GM12878 (cell line): ENCODE measurements at regions not wholly inside any gene's neighbourhood (a gene's known extent, or its start where the extent isn't known, plus 50 kb on each side); places are given as distances from the start of the nearest gene placed in this dataset.

Experiments
- BCLAF1 ChIP-seq: fragments of 450-650 bp; IDR thresholded peaks from 2 replicates; pipeline ENCODE4 v1.6.1; 2017; ENCODE audit warnings: antibody characterized with exemption, mild to moderate bottlenecking, moderate library complexity
- CTCF ChIP-seq, 3 experiments: IDR thresholded peaks in 2 of 3; conservative IDR thresholded peaks in 1 of 3; 2 replicates each; pipeline ENCODE4 v1.5.1; 2011; ENCODE audit warnings: low read depth in 3 of 3, low read length in 3 of 3, mild to moderate bottlenecking in 3 of 3, control low read depth in 2 of 3, moderate library complexity in 2 of 3, inconsistent platforms in 1 of 3, mixed read lengths in 1 of 3; ENCODE audit not compliant: control insufficient read depth in 2 of 3, insufficient read depth in 1 of 3; ENCODE audit errors: extremely low read depth in 1 of 3
- EP300 ChIP-seq, 2 experiments: fragments of 150-350 bp in 1 of 2; IDR thresholded peaks; 2 replicates each; pipeline ENCODE4 v1.6.1; 2011 to 2012; ENCODE audit warnings: low read depth in 2 of 2, low read length in 2 of 2, borderline replicate concordance in 1 of 2, improper control_type of control experiment in 1 of 2, inconsistent platforms in 1 of 2; ENCODE audit not compliant: control insufficient read depth in 1 of 2
- IRF3 ChIP-seq: fragments of 450-650 bp; IDR thresholded peaks from 2 replicates; pipeline ENCODE4 v1.6.1; 2014; ENCODE audit warnings: mild to moderate bottlenecking
- KAT2A ChIP-seq: conservative IDR thresholded peaks from 2 replicates; pipeline ENCODE4 v1.6.1; 2011; ENCODE audit warnings: low read depth, low read length; ENCODE audit not compliant: control insufficient read depth
- MTA2 ChIP-seq: fragments of 450-650 bp; IDR thresholded peaks from 2 replicates; pipeline ENCODE4 v1.6.1; 2016; ENCODE audit warnings: low read depth, mild to moderate bottlenecking, moderate library complexity
- MXI1 ChIP-seq: fragments of 150-350 bp; IDR thresholded peaks from 2 replicates; pipeline ENCODE4 v1.6.1; 2011; ENCODE audit warnings: low read depth, mild to moderate bottlenecking, inconsistent platforms, low read length, improper control_type of control experiment
- POLR2A ChIP-seq: IDR thresholded peaks from 2 replicates; pipeline ENCODE4 v1.6.1; 2011; ENCODE audit warnings: low read depth, mild to moderate bottlenecking, low read length
- RAD21 ChIP-seq: IDR thresholded peaks from 2 replicates; pipeline ENCODE4 v1.6.1; 2011; ENCODE audit warnings: mild to moderate bottlenecking, low read depth, low read length, moderate library complexity; ENCODE audit not compliant: insufficient read depth
- RFX5 ChIP-seq: IDR thresholded peaks from 2 replicates; pipeline ENCODE4 v1.6.1; 2011; ENCODE audit warnings: low read depth, low read length, improper control_type of control experiment
- SMC3 ChIP-seq: IDR thresholded peaks from 2 replicates; pipeline ENCODE4 v1.6.1; 2011; ENCODE audit warnings: low read length, improper control_type of control experiment, borderline replicate concordance
- TAF1 ChIP-seq: IDR thresholded peaks from 2 replicates; pipeline ENCODE4 v1.6.1; 2011; ENCODE audit warnings: mild to moderate bottlenecking, low read depth, low read length, borderline replicate concordance
- TCF7 ChIP-seq: IDR thresholded peaks from 2 replicates; pipeline ENCODE4 v1.6.1; 2014; ENCODE audit warnings: antibody characterized with exemption, borderline replicate concordance
- YBX1 ChIP-seq: fragments of 450-650 bp; IDR thresholded peaks from 2 replicates; pipeline ENCODE4 v1.6.1; 2016; ENCODE audit warnings: antibody characterized with exemption

DNA sequence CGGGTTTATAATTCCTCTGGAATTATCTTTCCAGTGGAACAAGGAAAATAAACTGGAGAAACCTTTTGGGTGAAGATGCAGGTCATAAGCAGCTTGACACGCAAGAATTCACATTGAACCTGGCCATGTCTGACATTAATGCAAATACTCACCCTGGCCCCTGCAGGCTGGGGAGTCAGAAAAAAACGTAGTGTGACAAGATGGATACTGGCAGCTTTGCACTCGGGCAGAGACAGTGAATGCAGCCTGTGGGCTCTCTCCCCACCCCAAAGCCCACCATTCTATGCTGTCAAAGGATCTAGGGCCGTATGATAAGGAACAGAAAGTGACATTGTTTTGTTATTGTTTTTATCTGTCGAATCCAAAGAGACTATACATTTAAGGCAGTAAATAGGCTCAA is 223.1 kb downstream of the RBM43 start:
- TF ChIP-seq KAT2A = no peak
- no peak for TF ChIP-seq TCF7
- no peak for TF ChIP-seq CTCF (IDR thresholded peaks at IDR 0.05 in 2 of 3, conservative IDR thresholded peaks at IDR 0.05 in 1 of 3; ENCODE audit: control insufficient read depth in 2 of 3, extremely low read depth in 1 of 3, insufficient read depth in 1 of 3, low read depth in 3 of 3, low read length in 3 of 3)
- no peak for TF ChIP-seq POLR2A
- TF ChIP-seq YBX1 = no peak
- TF ChIP-seq MTA2 = no peak
- TF ChIP-seq RFX5 = no peak
- TF ChIP-seq MXI1 = no peak
- no peak for TF ChIP-seq SMC3
- TF ChIP-seq TAF1 = no peak
- TF ChIP-seq IRF3 = no peak
- no peak for TF ChIP-seq BCLAF1
- no peak for TF ChIP-seq EP300 (IDR thresholded peaks at IDR 0.05; ENCODE audit: borderline replicate concordance in 1 of 2, control insufficient read depth in 1 of 2, low read depth in 2 of 2, low read length in 2 of 2)
- TF ChIP-seq RAD21 = no peak
